ENCODE measurements at regions not wholly inside any gene's neighbourhood (a gene's known extent, or its start where the extent isn't known, plus 50 kb on each side); places are given as distances from the start of the nearest gene placed in this dataset.

DNA sequence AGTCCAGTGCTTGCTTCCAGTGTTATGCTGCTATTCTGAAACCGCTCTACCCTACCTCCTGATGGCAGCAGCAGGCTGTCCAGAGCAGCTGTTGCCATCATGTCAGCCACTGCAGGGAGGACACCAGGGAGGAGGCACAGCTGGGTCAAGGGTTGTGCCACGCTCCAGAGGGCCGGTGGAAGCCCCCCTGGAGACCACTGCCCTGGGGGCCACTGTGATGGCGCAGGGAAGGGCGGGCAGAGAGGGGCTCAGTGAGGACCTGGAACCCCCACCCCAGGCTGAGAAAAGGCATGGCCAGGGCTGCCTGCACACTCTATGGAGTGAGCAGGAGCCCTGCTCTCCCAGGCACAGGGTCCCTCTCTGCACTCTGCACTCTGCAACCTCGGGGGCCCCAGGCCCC is 271.3 kb upstream of the BTBD3 start:
- TF ChIP-seq, protein P1, sequence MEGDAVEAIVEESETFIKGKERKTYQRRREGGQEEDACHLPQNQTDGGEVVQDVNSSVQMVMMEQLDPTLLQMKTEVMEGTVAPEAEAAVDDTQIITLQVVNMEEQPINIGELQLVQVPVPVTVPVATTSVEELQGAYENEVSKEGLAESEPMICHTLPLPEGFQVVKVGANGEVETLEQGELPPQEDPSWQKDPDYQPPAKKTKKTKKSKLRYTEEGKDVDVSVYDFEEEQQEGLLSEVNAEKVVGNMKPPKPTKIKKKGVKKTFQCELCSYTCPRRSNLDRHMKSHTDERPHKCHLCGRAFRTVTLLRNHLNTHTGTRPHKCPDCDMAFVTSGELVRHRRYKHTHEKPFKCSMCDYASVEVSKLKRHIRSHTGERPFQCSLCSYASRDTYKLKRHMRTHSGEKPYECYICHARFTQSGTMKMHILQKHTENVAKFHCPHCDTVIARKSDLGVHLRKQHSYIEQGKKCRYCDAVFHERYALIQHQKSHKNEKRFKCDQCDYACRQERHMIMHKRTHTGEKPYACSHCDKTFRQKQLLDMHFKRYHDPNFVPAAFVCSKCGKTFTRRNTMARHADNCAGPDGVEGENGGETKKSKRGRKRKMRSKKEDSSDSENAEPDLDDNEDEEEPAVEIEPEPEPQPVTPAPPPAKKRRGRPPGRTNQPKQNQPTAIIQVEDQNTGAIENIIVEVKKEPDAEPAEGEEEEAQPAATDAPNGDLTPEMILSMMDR (IDR thresholded peaks at IDR 0.05), result no peak
- no peak for TF ChIP-seq POLR2A (IDR thresholded peaks at IDR 0.05)

Measured in lower leg skin (tissue), 3 donors.